Tibial artery (tissue), 4 donors: ENCODE measurements at regions not wholly inside any gene's neighbourhood (a gene's known extent, or its start where the extent isn't known, plus 50 kb on each side); places are given as distances from the start of the nearest gene placed in this dataset.

Experiments used
- DNase-seq, 2 donors: peaks; one replicate each; pipeline ENCODE4 v3.0.0-alpha.2; 2019
- H3K27ac ChIP-seq, 2 donors: fragments of 200-600 bp; sonication (generic) in 1 of 2; 1 replicate in 1 of 2; 2 replicates in 1 of 2; pipeline ENCODE4 v1.5.1; 2018 to 2019; ENCODE audit warnings: mild to moderate bottlenecking in 1 of 2
- H3K27me3 ChIP-seq, 2 donors: fragments of 200-600 bp; sonication (generic) in 1 of 2; one replicate each; pipeline versions ENCODE4 v1.5.1 to v1.6.0; 2016 to 2019
- H3K36me3 ChIP-seq, 3 donors: fragments of 200-600 bp; sonication (generic) in 2 of 3; one replicate each; pipeline ENCODE4 v1.5.1; 2016 to 2019; ENCODE audit warnings: mild to moderate bottlenecking in 2 of 3
- H3K4me1 ChIP-seq, 4 donors: fragments of 200-600 bp; sonication (generic) in 2 of 4; 1 replicate in 3 of 4; 2 replicates in 1 of 4; pipeline ENCODE4 v1.5.1; 2016 to 2019
- H3K4me3 ChIP-seq, 2 donors: fragments of 200-600 bp; sonication (generic) in 1 of 2; 1 replicate in 1 of 2; 2 replicates in 1 of 2; pipeline ENCODE4 v1.5.1; 2018 to 2019; ENCODE audit warnings: mild to moderate bottlenecking in 2 of 2
- H3K9me3 ChIP-seq, 3 donors: fragments of 200-600 bp; sonication (generic) in 1 of 3; one replicate each; pipeline ENCODE4 v1.5.1; 2016 to 2019
- CTCF ChIP-seq, 2 experiments: fragments of 200-600 bp in 1 of 2; fragments of 450-650 bp in 1 of 2; IDR thresholded peaks; one replicate each; pipeline ENCODE4 v1.5.1; 2017 to 2019; ENCODE audit warnings: antibody characterized with exemption in 2 of 2, mild to moderate bottlenecking in 1 of 2, moderate library complexity in 1 of 2
- intact Hi-C: fragments of 100-400 bp; cut with DNase I; formaldehyde crosslinking; loops from one replicate; pipeline ENCODE4 v1.15.0; 2023; ENCODE audit warnings: low total_unique reads

- Histone ChIP-seq H3K36me3 (no peaks in the 10 kb centered on the region), H3K27ac (no peak overlapping the region), H3K4me3 (no peak overlapping the region), H3K9me3 (no peaks in the 10 kb centered on the region), H3K4me1 (no peaks in the 10 kb centered on the region), H3K27me3 (peaks cover 0 to 9% of the 10 kb centered on the region in 2 donors)
- intact Hi-C loops, result no loop called here
- no peak for TF ChIP-seq CTCF (IDR thresholded peaks at IDR 0.05)
- DNase-seq, result no peak
Observed at GRCh38 chr5:133760532-133760931, 148.2 kb upstream of the FSTL4 start.

GRCh38 chr5:133758641-133759040 lies 146.3 kb upstream of the FSTL4 start:
- Histone ChIP-seq H3K27ac (no peak overlapping the region), H3K4me3 (no peak overlapping the region), H3K27me3 (peaks cover 0 to 11% of the 10 kb centered on the region in 2 donors), H3K4me1 (no peaks in the 10 kb centered on the region), H3K9me3 (no peaks in the 10 kb centered on the region), H3K36me3 (no peaks in the 10 kb centered on the region)
- DNase-seq, result no peak
- intact Hi-C loops, result no loop called here
- TF ChIP-seq CTCF (IDR thresholded peaks at IDR 0.05), result no peak

- no peak for DNase-seq
- no peak for TF ChIP-seq CTCF (IDR thresholded peaks at IDR 0.05)
- intact Hi-C loops, result no loop called here
- no peak overlapping the region for H3K4me3 ChIP-seq
- H3K36me3 ChIP-seq, result no peaks in the 10 kb centered on the region
- no peaks in the 10 kb centered on the region for H3K4me1 ChIP-seq
- peaks cover 0 to 12% of the 10 kb centered on the region in 2 donors for H3K27me3 ChIP-seq
- no peaks in the 10 kb centered on the region for H3K9me3 ChIP-seq
- H3K27ac ChIP-seq, result no peak overlapping the region
Observed at GRCh38 chr5:133757396-133757945, 145.1 kb upstream of the FSTL4 start.

GRCh38 chr5:133756756-133757155 lies 144.4 kb upstream of the FSTL4 start:
- no peak for DNase-seq
- H3K4me1 ChIP-seq, result no peaks in the 10 kb centered on the region
- H3K9me3 ChIP-seq, result no peaks in the 10 kb centered on the region
- H3K27ac ChIP-seq, result no peak overlapping the region
- intact Hi-C loops, result no loop called here
- TF ChIP-seq CTCF (IDR thresholded peaks at IDR 0.05), result no peak
- peaks cover 0 to 12% of the 10 kb centered on the region in 2 donors for H3K27me3 ChIP-seq
- no peaks in the 10 kb centered on the region for H3K36me3 ChIP-seq
- no peak overlapping the region for H3K4me3 ChIP-seq

- Histone ChIP-seq H3K27ac (no peak overlapping the region), H3K4me1 (no peaks in the 10 kb centered on the region), H3K36me3 (no peaks in the 10 kb centered on the region), H3K27me3 (peaks cover 0 to 12% of the 10 kb centered on the region in 2 donors), H3K9me3 (no peaks in the 10 kb centered on the region), H3K4me3 (no peak overlapping the region)
- intact Hi-C loops, result no loop called here
- TF ChIP-seq CTCF (IDR thresholded peaks at IDR 0.05), result no peak
- DNase-seq, result no peak
Observed at GRCh38 chr5:133756036-133756435, 143.7 kb upstream of the FSTL4 start.
